Kidney (tissue), 13 donors: ENCODE measurements at regions not wholly inside any gene's neighbourhood (a gene's known extent, or its start where the extent isn't known, plus 50 kb on each side); places are given as distances from the start of the nearest gene placed in this dataset.

ENCODE experiments used
- DNase-seq, 5 donors: peaks; one replicate each; pipeline ENCODE4 v3.0.0-alpha.2; 2013 to 2020
- FAIRE-seq: peaks from 2 replicates; lab custom pipeline; 2012; peaks lifted over from hg19 to GRCh38; lab: Jason Lieb, UNC
- H3K27ac ChIP-seq, 2 donors: one replicate each; pipeline ENCODE4 v1.7.0; 2013; ENCODE audit warnings: low read depth in 2 of 2, low read length in 2 of 2, inconsistent platforms in 1 of 2
- H3K27me3 ChIP-seq: one replicate; pipeline ENCODE4 v1.7.1; 2013; ENCODE audit warnings: low read length, inconsistent platforms; ENCODE audit not compliant: control insufficient read depth, insufficient read depth
- H3K36me3 ChIP-seq, 3 donors: one replicate each; pipeline versions ENCODE4 v1.7.0 to v1.7.1; 2013; ENCODE audit warnings: low read length in 3 of 3, control low read depth in 1 of 3, inconsistent platforms in 1 of 3; ENCODE audit not compliant: insufficient read depth in 3 of 3, control insufficient read depth in 2 of 3
- H3K4me1 ChIP-seq, 3 donors: one replicate each; pipeline versions ENCODE4 v1.7.0 to v1.7.1; 2013; ENCODE audit warnings: low read length in 3 of 3, inconsistent platforms in 1 of 3, low read depth in 1 of 3; ENCODE audit not compliant: control insufficient read depth in 2 of 3, insufficient read depth in 2 of 3
- H3K4me3 ChIP-seq, 3 donors: one replicate each; pipeline versions ENCODE4 v1.7.0 to v1.8.1; 2013; ENCODE audit warnings: low read length in 3 of 3, control low read depth in 1 of 3, inconsistent platforms in 1 of 3
- H3K9ac ChIP-seq, 3 donors: one replicate each; pipeline versions ENCODE4 v1.7.0 to v1.7.1; 2013; ENCODE audit warnings: low read length in 3 of 3, control low read depth in 1 of 3, inconsistent platforms in 1 of 3
- H3K9me3 ChIP-seq, 3 donors: one replicate each; pipeline versions ENCODE4 v1.7.0 to v1.7.1; 2013; ENCODE audit warnings: low read length in 3 of 3, control low read depth in 1 of 3, inconsistent platforms in 1 of 3; ENCODE audit not compliant: control insufficient read depth in 2 of 3, insufficient read depth in 1 of 3
- CTCF ChIP-seq: IDR thresholded peaks from 3 replicates; pipeline ENCODE4 v1.5.1; 2012; ENCODE audit warnings: mild to moderate bottlenecking, moderate library complexity, borderline replicate concordance; ENCODE audit not compliant: insufficient read depth; ENCODE audit errors: extremely low read depth
- intact Hi-C: fragments of 100-400 bp; cut with DNase I; formaldehyde crosslinking; loops from one replicate; pipeline ENCODE4 v1.11.1; 2022
- donor health status: control.
- donor health status: control.
- donor health status: control.
- donor health status: control.
- donor health status: control.
- donor health status: DM: yes; HTN: yes; CAD: no.
- donor health status: Normal renal cell carcinoma (clear cell type).

- Histone ChIP-seq H3K27ac (no peak overlapping the region), H3K27me3 (no peaks in the 10 kb centered on the region), H3K9me3 (peaks cover 0 to 3% (median 0%) of the 10 kb centered on the region in 3 donors), H3K4me1 (no peaks in the 10 kb centered on the region), H3K36me3 (no peaks in the 10 kb centered on the region), H3K4me3 (no peak overlapping the region), H3K9ac (no peak overlapping the region)
- TF ChIP-seq CTCF, result no peak
- intact Hi-C loops, result no loop called here
- DNase-seq (no peak), FAIRE-seq (peak; percentile 15)
Observed at GRCh38 chr6:144695858-144696533, 410.9 kb downstream of the UTRN start.

- H3K27ac ChIP-seq, result no peak overlapping the region
- H3K27me3 ChIP-seq, result no peaks in the 10 kb centered on the region
- no peak overlapping the region for H3K4me3 ChIP-seq
- H3K36me3 ChIP-seq, result no peaks in the 10 kb centered on the region
- TF ChIP-seq CTCF, result no peak
- peaks cover 0 to 3% (median 0%) of the 10 kb centered on the region in 3 donors for H3K9me3 ChIP-seq
- intact Hi-C loops, result no loop called here
- FAIRE-seq (no peak), DNase-seq (no peak)
- H3K9ac ChIP-seq, result no peak overlapping the region
- no peaks in the 10 kb centered on the region for H3K4me1 ChIP-seq
Observed at GRCh38 chr6:144696610-144697368, 411.7 kb downstream of the UTRN start.

GRCh38 chr6:144697369-144697760 is 412.2 kb downstream of the UTRN start:
- Histone ChIP-seq H3K9me3 (no peaks in the 10 kb centered on the region), H3K27me3 (no peaks in the 10 kb centered on the region), H3K9ac (no peak overlapping the region), H3K27ac (no peak overlapping the region), H3K4me1 (no peaks in the 10 kb centered on the region), H3K36me3 (no peaks in the 10 kb centered on the region), H3K4me3 (no peak overlapping the region)
- no peak for TF ChIP-seq CTCF
- intact Hi-C loops, result no loop called here
- no peak for FAIRE-seq
- no peak for DNase-seq
